Breast epithelium (tissue), 4 donors: ENCODE measurements at regions not wholly inside any gene's neighbourhood (a gene's known extent, or its start where the extent isn't known, plus 50 kb on each side); places are given as distances from the start of the nearest gene placed in this dataset.

Source experiments
- DNase-seq, 2 donors: peaks; one replicate each; pipeline ENCODE4 v3.0.0-alpha.2; 2019; ENCODE audit warnings: low spot score in 2 of 2
- H3K27ac ChIP-seq, 2 donors: fragments of 200-600 bp; sonication (generic) in 1 of 2; one replicate each; pipeline ENCODE4 v1.5.1; 2016 to 2019; ENCODE audit warnings: mild to moderate bottlenecking in 1 of 2
- H3K27me3 ChIP-seq, 2 donors: fragments of 200-600 bp; sonication (generic) in 1 of 2; one replicate each; pipeline versions ENCODE4 v1.5.1 to v1.6.0; 2017 to 2019; ENCODE audit warnings: control low read depth in 1 of 2, mild to moderate bottlenecking in 1 of 2
- H3K36me3 ChIP-seq: fragments of 200-600 bp; one replicate; pipeline ENCODE4 v1.5.1; 2019
- H3K4me1 ChIP-seq, 2 donors: fragments of 200-600 bp; sonication (generic); one replicate each; pipeline ENCODE4 v1.5.1; 2016 to 2019; ENCODE audit warnings: control low read depth in 1 of 2
- H3K4me3 ChIP-seq, 3 donors: fragments of 200-600 bp; sonication (generic); 1 replicate in 2 of 3; 2 replicates in 1 of 3; pipeline ENCODE4 v1.5.1; 2016 to 2019; ENCODE audit warnings: mild to moderate bottlenecking in 3 of 3, moderate library complexity in 2 of 3
- H3K9me3 ChIP-seq, 2 donors: fragments of 200-600 bp; sonication (generic) in 1 of 2; one replicate each; pipeline ENCODE4 v1.5.1; 2016 to 2019; ENCODE audit warnings: control low read depth in 1 of 2
- CTCF ChIP-seq, 3 donors: fragments of 450-650 bp; IDR thresholded peaks; one replicate each; pipeline ENCODE4 v1.5.1; 2016 to 2017; ENCODE audit warnings: antibody characterized with exemption in 3 of 3, mild to moderate bottlenecking in 3 of 3, moderate library complexity in 3 of 3
- POLR2A ChIP-seq: fragments of 450-650 bp; IDR thresholded peaks from one replicate; pipeline ENCODE4 v1.6.1; 2016; ENCODE audit warnings: antibody characterized with exemption, mild to moderate bottlenecking, moderate library complexity
- POLR2AphosphoS5 ChIP-seq, 3 donors: sonication (generic); formaldehyde crosslinking; IDR thresholded peaks; one replicate each; pipeline ENCODE4 v1.6.1; 2017; ENCODE audit warnings: antibody characterized with exemption in 3 of 3
- intact Hi-C: fragments of 100-400 bp; cut with DNase I; formaldehyde crosslinking; loops from one replicate; pipeline ENCODE4 v1.15.1; 2023; ENCODE audit warnings: low total_unique reads

GRCh38 chr2:7570247-7570646, 653.0 kb downstream of the RNF144A start:
- H3K27ac ChIP-seq: no peak overlapping the region
- no peak overlapping the region for H3K4me3 ChIP-seq
- H3K27me3 ChIP-seq: no peaks in the 10 kb centered on the region
- TF ChIP-seq POLR2AphosphoS5 (IDR thresholded peaks at IDR 0.05) (no peak), CTCF (IDR thresholded peaks at IDR 0.05) (no peak), POLR2A (no peak)
- H3K9me3 ChIP-seq: no peaks in the 10 kb centered on the region
- H3K4me1 ChIP-seq: no peaks in the 10 kb centered on the region
- intact Hi-C loops: no loop called here
- H3K36me3 ChIP-seq: no peaks in the 10 kb centered on the region
- no peak for DNase-seq

GRCh38 chr2:7571701-7572100, 654.5 kb downstream of the RNF144A start:
- no peak for TF ChIP-seq POLR2A
- no peak for TF ChIP-seq POLR2AphosphoS5 (IDR thresholded peaks at IDR 0.05)
- TF ChIP-seq CTCF (IDR thresholded peaks at IDR 0.05): no peak
- Histone ChIP-seq H3K36me3 (no peaks in the 10 kb centered on the region), H3K4me3 (no peak overlapping the region), H3K9me3 (no peaks in the 10 kb centered on the region), H3K27me3 (no peaks in the 10 kb centered on the region), H3K27ac (no peak overlapping the region), H3K4me1 (no peaks in the 10 kb centered on the region)
- intact Hi-C loops: no loop called here
- no peak for DNase-seq

GRCh38 chr2:7572450-7572849, 655.2 kb downstream of the RNF144A start:
- intact Hi-C loops: no loop called here
- TF ChIP-seq POLR2AphosphoS5 (IDR thresholded peaks at IDR 0.05): no peak
- TF ChIP-seq CTCF (IDR thresholded peaks at IDR 0.05): no peak
- no peak for TF ChIP-seq POLR2A
- Histone ChIP-seq H3K36me3 (no peaks in the 10 kb centered on the region), H3K4me3 (no peak overlapping the region), H3K9me3 (peaks cover 2 to 5% of the 10 kb centered on the region in 2 donors), H3K27ac (no peak overlapping the region), H3K27me3 (no peaks in the 10 kb centered on the region), H3K4me1 (no peaks in the 10 kb centered on the region)
- DNase-seq: no peak

GRCh38 chr2:7573166-7573825, 656.1 kb downstream of the RNF144A start:
- peaks cover 9 to 14% of the 10 kb centered on the region in 2 donors for H3K9me3 ChIP-seq
- no peaks in the 10 kb centered on the region for H3K36me3 ChIP-seq
- no peak overlapping the region for H3K4me3 ChIP-seq
- no peak overlapping the region for H3K27ac ChIP-seq
- no peaks in the 10 kb centered on the region for H3K4me1 ChIP-seq
- no peaks in the 10 kb centered on the region for H3K27me3 ChIP-seq
- TF ChIP-seq POLR2AphosphoS5 (IDR thresholded peaks at IDR 0.05): no peak
- TF ChIP-seq POLR2A: no peak
- no peak for TF ChIP-seq CTCF (IDR thresholded peaks at IDR 0.05)
- DNase-seq: no peak
- intact Hi-C loops: no loop called here

- TF ChIP-seq CTCF (IDR thresholded peaks at IDR 0.05) (no peak), POLR2A (no peak), POLR2AphosphoS5 (IDR thresholded peaks at IDR 0.05) (no peak)
- Histone ChIP-seq H3K4me1 (no peaks in the 10 kb centered on the region), H3K9me3 (peaks cover 9 to 14% of the 10 kb centered on the region in 2 donors), H3K4me3 (no peak overlapping the region), H3K27me3 (no peaks in the 10 kb centered on the region), H3K36me3 (no peaks in the 10 kb centered on the region), H3K27ac (no peak overlapping the region)
- intact Hi-C loops: no loop called here
- DNase-seq: no peak
Measured at GRCh38 chr2:7574385-7574784, 657.2 kb downstream of the RNF144A start.
